LNCAP (cell line): ENCODE measurements at regions not wholly inside any gene's neighbourhood (a gene's known extent, or its start where the extent isn't known, plus 50 kb on each side); places are given as distances from the start of the nearest gene placed in this dataset.

Experiments
- TF ChIP-seq, protein P1 (sequence below): fragments of 450-650 bp; IDR thresholded peaks from 2 replicates; pipeline ENCODE4 v1.5.1; 2017; ENCODE audit warnings: mild to moderate bottlenecking

DNA sequence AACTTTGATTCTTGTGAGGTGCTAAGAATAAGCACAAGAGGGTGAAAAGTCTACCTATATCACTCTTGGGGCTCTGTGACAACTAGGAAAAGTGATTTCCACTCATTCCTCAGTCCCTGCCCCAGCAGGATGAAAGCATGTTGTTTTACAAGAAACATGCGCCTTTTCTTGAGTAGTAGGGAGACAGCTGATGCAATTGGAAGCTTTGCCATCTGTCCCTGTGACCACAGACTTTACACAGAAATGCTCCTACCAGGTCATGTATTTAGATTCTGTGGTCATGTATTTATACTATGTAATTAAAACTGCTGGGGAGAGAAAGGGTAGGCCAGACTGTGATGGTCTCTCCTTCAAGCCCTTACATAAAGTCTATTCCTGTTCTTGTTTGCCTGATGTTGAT, 445.5 kb downstream of the PTPRC start:
- TF ChIP-seq, protein P1, sequence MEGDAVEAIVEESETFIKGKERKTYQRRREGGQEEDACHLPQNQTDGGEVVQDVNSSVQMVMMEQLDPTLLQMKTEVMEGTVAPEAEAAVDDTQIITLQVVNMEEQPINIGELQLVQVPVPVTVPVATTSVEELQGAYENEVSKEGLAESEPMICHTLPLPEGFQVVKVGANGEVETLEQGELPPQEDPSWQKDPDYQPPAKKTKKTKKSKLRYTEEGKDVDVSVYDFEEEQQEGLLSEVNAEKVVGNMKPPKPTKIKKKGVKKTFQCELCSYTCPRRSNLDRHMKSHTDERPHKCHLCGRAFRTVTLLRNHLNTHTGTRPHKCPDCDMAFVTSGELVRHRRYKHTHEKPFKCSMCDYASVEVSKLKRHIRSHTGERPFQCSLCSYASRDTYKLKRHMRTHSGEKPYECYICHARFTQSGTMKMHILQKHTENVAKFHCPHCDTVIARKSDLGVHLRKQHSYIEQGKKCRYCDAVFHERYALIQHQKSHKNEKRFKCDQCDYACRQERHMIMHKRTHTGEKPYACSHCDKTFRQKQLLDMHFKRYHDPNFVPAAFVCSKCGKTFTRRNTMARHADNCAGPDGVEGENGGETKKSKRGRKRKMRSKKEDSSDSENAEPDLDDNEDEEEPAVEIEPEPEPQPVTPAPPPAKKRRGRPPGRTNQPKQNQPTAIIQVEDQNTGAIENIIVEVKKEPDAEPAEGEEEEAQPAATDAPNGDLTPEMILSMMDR, result no peak

DNA sequence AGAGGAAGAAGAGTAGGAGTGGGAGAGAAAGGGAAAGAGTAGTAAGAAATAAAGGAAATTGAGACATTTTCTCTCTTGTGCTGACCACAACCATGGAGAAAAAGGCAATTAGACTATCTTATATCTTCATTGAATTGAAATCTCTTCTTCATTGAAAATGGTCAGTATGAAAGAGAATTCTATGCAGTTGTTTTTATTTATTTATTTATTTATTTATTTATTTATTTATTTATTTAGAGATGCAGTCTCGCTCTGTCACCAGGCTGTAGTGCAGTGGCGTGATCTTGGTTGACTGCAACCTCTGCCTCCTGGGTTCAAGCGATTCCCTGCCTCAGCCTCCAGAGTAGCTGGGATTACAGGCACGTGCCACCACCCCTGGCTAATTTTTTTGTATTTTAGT, 447.1 kb downstream of the PTPRC start:
- TF ChIP-seq, protein P1, result no peak

DNA sequence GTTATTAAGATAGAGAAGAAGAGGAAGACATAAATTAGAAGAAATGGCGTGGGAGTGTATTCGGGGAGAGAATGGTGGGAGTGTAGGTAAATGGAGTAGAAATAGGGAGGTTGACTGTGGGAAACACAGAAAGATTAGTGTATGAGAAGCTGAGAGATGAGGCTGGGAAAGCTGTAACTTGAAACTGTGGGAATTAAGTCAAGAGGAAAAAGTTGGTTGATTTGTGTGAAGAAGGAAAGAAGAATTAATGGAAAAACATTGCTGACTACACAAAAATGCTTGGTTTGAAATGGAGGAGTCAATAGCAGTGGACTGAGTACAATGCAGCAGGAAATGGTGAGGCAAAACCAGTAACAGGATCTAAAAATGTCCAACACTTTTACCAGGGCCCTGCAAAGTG, 448.3 kb downstream of the PTPRC start:
- TF ChIP-seq, protein P1, result no peak

DNA sequence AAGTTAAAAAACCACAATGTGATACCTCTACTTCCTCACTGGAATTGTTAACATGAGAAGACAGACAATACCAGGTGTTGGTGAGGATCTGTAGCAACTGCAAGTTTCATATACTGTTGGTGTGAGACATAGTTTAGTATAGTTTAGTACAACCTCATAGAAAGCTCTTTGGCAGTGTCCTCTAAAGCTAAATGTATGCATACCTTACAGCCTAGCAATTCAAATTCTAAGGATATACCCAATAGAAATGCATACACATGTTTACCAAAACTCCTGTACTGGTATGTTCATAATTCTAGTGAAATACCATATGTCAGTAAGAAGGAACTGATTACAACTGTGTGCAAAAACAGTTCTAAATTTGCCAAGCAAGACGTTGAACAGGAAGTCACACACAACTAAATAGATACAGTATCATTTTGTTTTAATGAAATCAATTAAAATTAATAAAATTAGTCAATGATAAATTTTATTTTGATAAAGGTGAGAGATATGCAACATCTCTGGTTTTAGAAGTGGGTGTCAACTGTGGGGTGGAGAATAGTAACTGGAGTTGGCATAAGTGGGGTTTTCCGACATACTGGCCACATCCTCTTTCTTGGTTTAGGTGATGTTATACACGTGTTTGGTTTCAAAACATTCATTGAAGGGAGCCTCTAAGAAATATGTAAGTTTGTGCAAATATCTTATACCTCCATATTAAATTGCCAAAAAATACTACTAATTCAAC, 450.7 kb downstream of the PTPRC start:
- TF ChIP-seq, protein P1, result no peak

DNA sequence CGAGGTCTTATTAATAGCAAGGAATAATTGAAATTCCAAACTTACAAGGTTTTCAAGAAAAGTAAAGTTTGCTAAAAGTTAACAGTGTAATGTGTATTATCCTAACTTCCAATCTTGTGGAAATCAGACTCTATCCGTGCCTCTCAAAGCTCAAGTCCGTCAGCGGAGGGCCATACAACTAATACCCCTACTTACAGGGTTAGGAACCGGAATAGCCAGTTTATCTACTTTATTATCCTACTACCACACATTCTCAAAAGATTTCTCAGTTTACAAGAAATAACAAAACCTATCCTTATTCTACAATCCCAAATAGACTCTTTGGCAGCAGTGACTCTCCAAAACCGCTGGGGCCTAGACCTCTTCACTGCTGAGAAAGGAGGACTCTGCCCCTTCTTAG, 457.8 kb downstream of the PTPRC start:
- TF ChIP-seq, protein P1, result no peak

DNA sequence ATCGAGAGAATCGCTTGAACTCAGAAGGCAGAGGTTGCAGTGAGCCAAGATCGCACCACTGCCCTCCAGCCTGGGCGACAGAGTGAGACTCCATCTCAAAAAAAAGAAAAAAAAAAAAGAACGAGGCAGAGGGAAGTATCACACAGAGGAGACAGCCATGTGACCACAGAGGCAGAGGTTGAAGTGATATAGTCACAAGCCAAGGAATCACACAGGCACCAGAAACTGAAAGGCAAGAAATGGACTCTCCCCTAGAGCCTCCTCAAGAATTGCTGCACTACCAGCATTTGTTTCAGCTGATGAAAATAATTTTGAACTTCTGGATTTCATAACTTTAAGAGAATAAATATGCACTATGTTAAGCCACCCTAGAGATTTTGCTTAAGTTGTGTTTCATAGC, 459.6 kb downstream of the PTPRC start:
- TF ChIP-seq, protein P1, result no peak

DNA sequence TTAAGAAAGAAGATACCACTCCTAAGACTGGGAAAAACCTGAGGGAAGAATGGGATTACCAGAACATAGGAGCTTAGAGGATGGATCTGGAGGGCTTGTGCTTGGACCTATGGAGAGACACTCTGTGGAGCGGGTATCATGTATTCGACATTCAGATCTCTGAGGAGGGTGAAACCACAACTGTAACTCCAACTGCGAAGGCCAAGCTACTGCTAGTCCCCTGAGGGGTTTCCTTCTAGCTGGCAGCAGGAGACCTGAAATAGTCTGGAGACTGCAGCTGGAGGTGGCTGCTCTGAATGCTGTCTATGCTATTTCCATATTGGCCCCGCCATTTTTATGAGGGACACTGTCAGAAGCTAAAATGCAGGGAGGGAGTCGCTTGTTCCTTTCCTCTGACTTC, 462.3 kb downstream of the PTPRC start:
- TF ChIP-seq, protein P1, result no peak

DNA sequence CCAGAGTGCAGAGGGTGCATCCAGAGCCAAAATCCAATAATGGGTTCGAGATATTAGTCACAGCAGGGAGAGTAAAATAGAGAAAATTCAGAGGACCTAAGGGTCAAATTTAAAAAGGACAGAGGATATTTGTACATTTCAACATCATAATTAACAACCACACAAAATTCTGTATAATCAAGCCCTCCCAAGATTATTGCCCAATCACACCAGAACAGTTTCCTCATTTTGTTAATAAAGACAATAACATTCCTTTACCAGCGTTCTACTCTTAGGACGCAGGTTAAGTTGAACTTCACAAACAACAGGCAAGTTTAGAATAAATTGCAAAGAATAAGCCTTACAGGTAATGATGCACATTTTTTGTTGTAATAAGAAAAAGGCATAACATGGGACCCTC, 462.8 kb downstream of the PTPRC start:
- TF ChIP-seq, protein P1, result no peak
